ENCODE measurements at regions not wholly inside any gene's neighbourhood (a gene's known extent, or its start where the extent isn't known, plus 50 kb on each side); places are given as distances from the start of the nearest gene placed in this dataset.

DNA sequence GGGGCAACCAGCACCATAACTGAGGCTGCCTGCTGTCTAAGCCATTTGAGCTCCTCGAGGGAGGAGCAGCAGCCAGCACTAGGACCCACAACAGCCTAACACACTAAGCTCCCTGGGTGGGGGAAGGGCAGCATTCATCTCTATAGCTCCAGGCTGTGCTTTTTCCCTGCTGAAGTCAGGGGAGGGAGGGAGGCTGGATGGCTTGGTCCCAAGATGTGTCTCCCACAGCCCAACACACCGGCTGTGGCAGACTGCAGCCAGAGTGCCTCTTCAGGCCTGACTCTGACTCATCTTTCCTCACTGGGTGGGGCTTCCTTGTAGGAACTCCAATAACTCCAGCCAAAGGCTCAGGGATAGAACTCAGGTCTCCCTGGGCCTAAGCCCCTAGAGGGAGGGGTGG lies 296.3 kb downstream of the PRDM2 start:
- DNase-seq (ENCODE audit: extremely low spot score, unreplicated experiment) = no peak
- Mint-ChIP-seq H3K9me3 (peaks cover 22% of the 10 kb centered on the region), H3K4me1 (ENCODE audit: unreplicated experiment) (no peaks in the 10 kb centered on the region), H3K36me3 (no peaks in the 10 kb centered on the region), H3K4me3 (no peak overlapping the region), H3K27me3 (peaks cover 7% of the 10 kb centered on the region), H3K27ac (no peak overlapping the region)
- TF ChIP-seq, protein P1, sequence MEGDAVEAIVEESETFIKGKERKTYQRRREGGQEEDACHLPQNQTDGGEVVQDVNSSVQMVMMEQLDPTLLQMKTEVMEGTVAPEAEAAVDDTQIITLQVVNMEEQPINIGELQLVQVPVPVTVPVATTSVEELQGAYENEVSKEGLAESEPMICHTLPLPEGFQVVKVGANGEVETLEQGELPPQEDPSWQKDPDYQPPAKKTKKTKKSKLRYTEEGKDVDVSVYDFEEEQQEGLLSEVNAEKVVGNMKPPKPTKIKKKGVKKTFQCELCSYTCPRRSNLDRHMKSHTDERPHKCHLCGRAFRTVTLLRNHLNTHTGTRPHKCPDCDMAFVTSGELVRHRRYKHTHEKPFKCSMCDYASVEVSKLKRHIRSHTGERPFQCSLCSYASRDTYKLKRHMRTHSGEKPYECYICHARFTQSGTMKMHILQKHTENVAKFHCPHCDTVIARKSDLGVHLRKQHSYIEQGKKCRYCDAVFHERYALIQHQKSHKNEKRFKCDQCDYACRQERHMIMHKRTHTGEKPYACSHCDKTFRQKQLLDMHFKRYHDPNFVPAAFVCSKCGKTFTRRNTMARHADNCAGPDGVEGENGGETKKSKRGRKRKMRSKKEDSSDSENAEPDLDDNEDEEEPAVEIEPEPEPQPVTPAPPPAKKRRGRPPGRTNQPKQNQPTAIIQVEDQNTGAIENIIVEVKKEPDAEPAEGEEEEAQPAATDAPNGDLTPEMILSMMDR (conservative IDR thresholded peaks at IDR 0.05) = no peak

DNA sequence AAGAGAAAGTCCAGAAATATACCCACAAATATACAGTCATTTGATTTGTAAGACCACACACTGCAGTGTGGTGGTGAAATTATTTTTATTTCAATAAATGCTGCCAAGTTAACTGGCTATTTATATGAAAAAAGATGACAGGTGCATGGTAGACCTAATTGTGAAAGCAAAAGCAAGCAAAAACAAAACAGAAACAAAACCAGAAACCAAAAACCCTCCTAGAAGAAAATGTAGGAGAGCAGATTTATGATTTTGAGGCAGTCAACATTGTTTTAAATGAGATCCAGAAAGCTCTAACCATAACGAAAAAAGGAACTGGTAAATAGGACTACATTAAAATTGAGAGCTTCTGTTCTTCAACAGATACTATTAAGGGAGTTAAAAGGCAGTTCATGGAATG lies 303.6 kb downstream of the PRDM2 start:
- H3K27me3 Mint-ChIP-seq = peaks cover 17% of the 10 kb centered on the region
- no peak overlapping the region for H3K27ac Mint-ChIP-seq
- TF ChIP-seq, protein P1 (conservative IDR thresholded peaks at IDR 0.05) = no peak

DNA sequence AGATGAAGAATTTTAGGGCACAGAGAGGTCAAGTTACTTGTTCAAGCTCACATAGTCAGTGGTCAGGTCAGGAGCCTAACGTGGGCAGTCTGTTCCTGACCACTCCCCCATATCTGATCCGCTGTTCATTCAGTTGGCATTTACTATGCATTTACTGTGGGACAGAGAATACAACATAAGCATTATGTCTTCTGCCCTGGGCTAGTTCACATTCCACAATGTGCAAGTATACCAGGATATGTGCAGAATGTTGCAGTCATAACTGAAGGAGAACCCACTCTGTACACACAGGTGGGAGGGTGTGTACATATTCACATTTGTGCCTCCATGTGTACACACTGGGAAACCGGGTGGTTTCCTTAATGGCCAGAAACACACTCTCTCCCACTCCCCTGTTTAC lies 309.6 kb downstream of the PRDM2 start:
- no peak for DNase-seq (ENCODE audit: extremely low spot score, unreplicated experiment)
- H3K4me3 Mint-ChIP-seq = no peak overlapping the region
- H3K4me1 Mint-ChIP-seq (ENCODE audit: unreplicated experiment) = no peaks in the 10 kb centered on the region
- H3K27me3 Mint-ChIP-seq = peaks cover 24% of the 10 kb centered on the region
- TF ChIP-seq, protein P1 (conservative IDR thresholded peaks at IDR 0.05) = no peak
- no peaks in the 10 kb centered on the region for H3K9me3 Mint-ChIP-seq
- H3K36me3 Mint-ChIP-seq = no peaks in the 10 kb centered on the region
- H3K27ac Mint-ChIP-seq = no peak overlapping the region

More for the DNA sequence above, 303.6 kb downstream of the PRDM2 start:
- no peaks in the 10 kb centered on the region for H3K4me1 Mint-ChIP-seq (ENCODE audit: unreplicated experiment)
- no peak for DNase-seq (ENCODE audit: extremely low spot score, unreplicated experiment)
- peaks cover 8% of the 10 kb centered on the region for H3K9me3 Mint-ChIP-seq
- H3K36me3 Mint-ChIP-seq = no peaks in the 10 kb centered on the region
- no peak overlapping the region for H3K4me3 Mint-ChIP-seq

DNA sequence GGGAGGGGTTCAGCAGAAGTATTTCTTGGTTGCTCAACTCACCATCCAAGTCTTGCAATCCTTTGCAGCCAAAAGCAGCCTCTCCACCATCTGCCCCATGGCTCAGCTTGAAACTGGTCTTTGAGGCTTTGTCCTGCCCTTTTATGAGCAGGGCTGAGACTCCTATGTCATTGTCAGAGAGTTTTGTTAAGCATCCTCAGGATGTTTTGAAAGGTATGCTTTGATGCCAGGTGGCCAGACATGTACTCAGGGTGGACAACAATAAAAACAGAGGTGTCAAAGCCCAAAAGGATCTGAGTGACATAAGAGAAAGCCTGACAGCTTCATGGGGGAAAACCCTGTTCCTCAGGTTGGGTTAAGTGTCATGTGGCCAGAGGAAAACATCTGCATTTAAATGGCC lies 310.5 kb downstream of the PRDM2 start:
- no peak overlapping the region for H3K27ac Mint-ChIP-seq
- no peaks in the 10 kb centered on the region for H3K36me3 Mint-ChIP-seq
- no peaks in the 10 kb centered on the region for H3K4me1 Mint-ChIP-seq (ENCODE audit: unreplicated experiment)

GRCh38 chr1:14011132-14011531 lies 311.1 kb downstream of the PRDM2 start:
- H3K9me3 Mint-ChIP-seq = no peaks in the 10 kb centered on the region
- TF ChIP-seq, protein P1 (conservative IDR thresholded peaks at IDR 0.05) = no peak

More for the DNA sequence above, 310.5 kb downstream of the PRDM2 start:
- TF ChIP-seq, protein P1 (conservative IDR thresholded peaks at IDR 0.05) = no peak
- Mint-ChIP-seq H3K27me3 (peaks cover 21% of the 10 kb centered on the region), H3K4me3 (no peak overlapping the region), H3K9me3 (no peaks in the 10 kb centered on the region)
- no peak for DNase-seq (ENCODE audit: extremely low spot score, unreplicated experiment)

GRCh38 chr1:14011888-14012287 lies 311.9 kb downstream of the PRDM2 start:
- no peak for DNase-seq (ENCODE audit: extremely low spot score, unreplicated experiment)
- H3K27ac Mint-ChIP-seq = no peak overlapping the region
- H3K27me3 Mint-ChIP-seq = peaks cover 15% of the 10 kb centered on the region
- TF ChIP-seq, protein P1 (conservative IDR thresholded peaks at IDR 0.05) = no peak
- no peaks in the 10 kb centered on the region for H3K4me1 Mint-ChIP-seq (ENCODE audit: unreplicated experiment)
- H3K9me3 Mint-ChIP-seq = no peaks in the 10 kb centered on the region
- no peak overlapping the region for H3K4me3 Mint-ChIP-seq
- H3K36me3 Mint-ChIP-seq = no peaks in the 10 kb centered on the region

More at GRCh38 chr1:14011132-14011531, 311.1 kb downstream of the PRDM2 start:
- H3K36me3 Mint-ChIP-seq = no peaks in the 10 kb centered on the region
- H3K4me1 Mint-ChIP-seq (ENCODE audit: unreplicated experiment) = no peaks in the 10 kb centered on the region
- H3K27me3 Mint-ChIP-seq = peaks cover 20% of the 10 kb centered on the region
- H3K27ac Mint-ChIP-seq = no peak overlapping the region
- DNase-seq (ENCODE audit: extremely low spot score, unreplicated experiment) = no peak
- H3K4me3 Mint-ChIP-seq = no peak overlapping the region

All from type B pancreatic cell (in vitro differentiated cells).